HG03460 (cell line): ENCODE measurements at regions not wholly inside any gene's neighbourhood (a gene's known extent, or its start where the extent isn't known, plus 50 kb on each side); places are given as distances from the start of the nearest gene placed in this dataset.
A peak's percentile ranks its signal among the peaks of the same experiment; 100 is the strongest.

Experiments used
- ATAC-seq: cut with Tn5 transposase; IDR thresholded peaks from one replicate; pipeline ENCODE4 v1.9.1; 2021; ENCODE audit not compliant: unreplicated experiment

DNA sequence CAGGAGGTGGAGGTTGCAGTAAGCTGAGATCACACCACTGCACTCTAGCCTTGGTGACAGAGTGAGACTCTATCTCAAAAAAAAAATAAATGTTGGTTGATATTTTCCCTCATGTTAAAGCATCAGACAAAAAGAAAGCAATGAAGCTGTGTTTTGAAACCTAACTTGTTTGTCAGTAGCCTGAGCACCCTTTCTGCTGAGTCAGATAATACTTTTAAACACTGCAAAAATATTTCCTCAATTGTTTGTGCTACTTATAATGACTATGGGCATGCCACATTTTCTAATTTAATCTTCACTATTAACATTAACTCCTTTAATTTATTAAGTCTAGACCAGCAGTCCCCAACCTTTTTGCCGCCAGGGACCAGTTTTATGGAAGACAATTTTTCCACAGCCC lies 236.3 kb upstream of the AGAP1 start:
- ATAC-seq, result no peak

- ATAC-seq, result no peak
These were observed 231.1 kb upstream of the AGAP1 start for GRCh38 chr2:235262750-235263149.

GRCh38 chr2:235263205-235264120 lies 230.4 kb upstream of the AGAP1 start:
- no peak for ATAC-seq

DNA sequence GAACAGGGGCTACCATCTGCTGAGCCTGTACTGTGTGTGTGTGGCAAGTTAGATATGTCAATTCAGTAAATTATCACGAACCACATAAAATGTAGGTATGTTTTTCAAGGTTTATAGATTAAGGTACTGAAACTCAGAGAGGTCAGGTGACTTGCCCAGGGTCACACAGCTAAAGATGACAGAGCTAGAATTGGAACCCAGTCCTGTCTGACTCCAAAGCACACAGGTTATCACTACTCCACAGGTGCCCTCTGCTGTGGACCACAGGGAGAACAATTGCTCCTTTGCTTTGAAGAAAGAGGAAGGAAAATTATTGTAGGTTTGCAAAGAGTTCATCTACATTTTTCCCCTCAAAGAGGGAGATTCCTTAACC lies 229.7 kb upstream of the AGAP1 start:
- ATAC-seq, result no peak

DNA sequence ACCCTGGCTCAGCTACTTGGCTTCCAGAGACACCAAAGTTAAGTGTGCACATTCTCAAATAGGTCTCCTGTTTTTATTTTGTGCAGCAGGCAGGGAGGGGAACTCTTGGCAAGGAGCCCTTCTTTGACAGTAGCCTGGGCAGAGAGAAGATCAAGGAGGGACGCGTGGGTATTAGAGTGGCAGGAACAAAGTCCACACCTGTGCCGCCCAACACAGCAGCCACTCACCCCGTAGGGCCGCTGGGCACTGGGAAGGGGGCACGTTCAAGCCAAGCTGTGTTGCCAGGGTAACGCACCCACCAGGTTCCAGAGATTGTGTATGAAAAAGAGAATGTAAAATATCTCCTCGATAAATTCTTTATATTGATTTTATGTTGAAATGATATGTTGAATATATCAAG lies 229.3 kb upstream of the AGAP1 start:
- no peak for ATAC-seq

- no peak for ATAC-seq
These were observed 228.4 kb upstream of the AGAP1 start for GRCh38 chr2:235265348-235265965.

- no peak for ATAC-seq
These were observed 226.6 kb upstream of the AGAP1 start for GRCh38 chr2:235267251-235267650.

DNA sequence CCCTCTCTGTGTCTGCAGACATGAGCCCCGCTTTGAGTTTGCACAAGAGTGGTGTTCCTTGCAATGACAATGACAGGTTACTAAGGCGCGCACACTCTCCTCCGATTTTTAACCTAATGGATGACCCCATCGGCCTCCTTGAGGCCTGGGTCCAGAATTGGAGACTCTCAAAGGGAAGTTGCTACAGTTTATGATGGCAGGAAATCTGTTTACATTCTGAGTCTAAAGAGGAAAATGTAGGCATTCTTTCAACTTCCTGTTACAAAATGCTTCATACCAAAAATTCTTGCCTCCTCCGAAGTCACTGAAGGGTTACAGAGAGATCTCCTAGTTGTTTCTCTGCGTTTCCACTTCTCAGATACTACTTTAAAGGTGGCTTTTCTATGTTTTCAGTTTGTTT lies 225.3 kb upstream of the AGAP1 start:
- ATAC-seq, result no peak

DNA sequence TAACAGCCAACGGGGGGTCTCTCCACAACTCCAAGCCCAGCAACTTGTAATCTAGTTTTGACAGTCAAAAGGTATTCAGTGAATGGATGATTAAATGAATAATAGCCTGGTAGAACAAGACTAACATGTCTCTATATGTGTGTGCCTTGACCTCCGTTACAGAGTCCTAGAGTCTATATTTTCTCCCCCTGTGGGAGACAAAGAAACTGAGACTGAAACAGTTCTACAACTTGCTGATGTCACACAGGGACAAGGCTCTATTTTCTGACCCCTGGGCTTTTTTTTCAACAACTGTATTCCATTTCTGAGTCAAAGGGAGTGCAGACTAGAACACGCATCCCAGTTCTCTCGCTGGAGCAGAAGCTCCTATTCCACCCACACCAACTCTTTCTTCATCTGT lies 223.6 kb upstream of the AGAP1 start:
- peak; percentile 48 for ATAC-seq

DNA sequence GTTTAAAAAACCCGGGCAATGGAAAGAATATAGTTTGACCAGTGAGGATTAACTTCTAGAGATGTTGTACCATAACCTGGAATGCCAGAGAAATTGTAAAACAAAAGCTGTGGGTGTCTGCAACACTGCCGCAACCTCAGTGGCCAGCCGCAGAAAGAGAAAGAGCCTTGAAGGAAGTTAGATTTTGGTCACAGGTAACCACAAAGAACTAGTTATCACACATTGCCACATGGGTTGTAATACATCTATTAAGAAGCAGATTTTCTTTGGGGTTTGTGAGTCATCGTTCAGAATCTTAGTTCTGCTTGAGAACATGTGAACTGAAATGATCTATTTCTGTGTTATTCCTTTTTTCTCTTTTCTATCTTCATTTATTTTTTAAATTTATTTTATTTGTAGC lies 222.9 kb upstream of the AGAP1 start:
- peak; percentile 96 for ATAC-seq

GRCh38 chr2:235271936-235272335 lies 221.9 kb upstream of the AGAP1 start:
- no peak for ATAC-seq

GRCh38 chr2:235274023-235274422 lies 219.8 kb upstream of the AGAP1 start:
- ATAC-seq, result no peak

DNA sequence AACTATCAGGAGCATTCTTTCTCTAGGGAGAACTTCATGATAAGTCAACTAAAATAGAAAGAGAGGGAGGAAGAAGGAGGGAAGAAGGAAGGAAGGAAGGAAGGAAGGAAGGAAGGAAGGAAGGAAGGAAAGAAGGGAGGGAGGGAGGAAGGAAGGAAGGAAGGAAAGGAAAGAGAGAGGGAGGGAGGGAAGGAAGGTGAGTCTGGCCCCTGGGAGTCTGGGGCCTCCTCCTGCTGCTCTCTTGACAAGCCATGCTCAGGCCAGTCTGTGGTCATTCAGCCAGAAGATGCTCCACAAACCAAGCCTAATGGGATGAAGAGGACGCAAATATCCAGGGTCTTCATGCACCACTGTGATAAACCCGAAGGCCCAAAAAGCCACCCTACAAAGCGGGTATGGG lies 216.4 kb upstream of the AGAP1 start:
- no peak for ATAC-seq

DNA sequence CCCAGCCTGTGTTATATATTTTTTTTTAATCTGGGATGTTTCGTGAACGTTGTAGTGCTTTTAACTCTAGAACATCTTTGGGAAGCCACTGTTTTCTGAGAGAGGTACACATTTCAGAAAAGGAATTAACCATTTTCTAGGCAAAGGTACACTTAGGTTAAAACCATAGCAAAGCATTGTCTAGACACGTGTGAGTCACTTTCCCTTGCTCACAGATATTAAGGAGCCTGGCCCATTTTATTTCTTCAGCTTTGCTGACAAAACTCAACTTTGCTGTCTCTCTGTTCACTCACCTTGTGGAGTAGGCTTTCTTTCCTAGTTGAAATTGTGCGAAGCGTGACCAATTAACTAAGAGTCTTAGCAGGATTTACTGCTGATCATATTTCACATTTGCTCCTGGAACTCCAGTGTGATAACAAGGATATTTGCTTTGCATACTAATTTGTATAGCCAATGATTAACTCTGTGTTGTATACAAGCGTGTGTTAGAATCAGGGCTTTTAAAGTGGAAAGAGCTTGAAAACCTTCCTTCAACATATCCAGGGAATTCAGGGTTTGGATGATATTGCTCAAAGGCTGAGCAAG lies 215.0 kb upstream of the AGAP1 start:
- ATAC-seq, result no peak

- ATAC-seq, result no peak
These were observed 213.9 kb upstream of the AGAP1 start for GRCh38 chr2:235279965-235280364.

DNA sequence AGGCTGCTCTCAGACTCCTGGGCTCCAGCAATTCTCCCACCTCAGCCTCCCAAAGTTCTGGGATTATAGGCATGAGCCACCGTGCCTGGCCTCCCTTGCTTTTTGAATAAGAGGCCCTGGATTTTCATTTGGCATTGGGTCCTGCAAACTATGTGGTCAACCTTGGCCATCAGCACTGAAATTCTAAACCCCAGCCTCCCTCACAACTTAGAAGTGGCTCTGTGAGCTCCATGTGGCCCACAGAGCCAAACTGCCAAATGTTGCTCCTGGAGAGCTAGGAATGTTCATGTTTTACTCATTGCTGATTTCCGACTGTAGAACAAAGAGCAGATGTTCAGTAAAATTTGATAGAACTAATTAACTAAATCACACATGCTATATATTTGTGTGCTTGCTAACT lies 210.6 kb upstream of the AGAP1 start:
- no peak for ATAC-seq

- no peak for ATAC-seq
These were observed 207.0 kb upstream of the AGAP1 start for GRCh38 chr2:235286622-235287374.

- ATAC-seq, result no peak
These were observed 206.5 kb upstream of the AGAP1 start for GRCh38 chr2:235287375-235287733.

DNA sequence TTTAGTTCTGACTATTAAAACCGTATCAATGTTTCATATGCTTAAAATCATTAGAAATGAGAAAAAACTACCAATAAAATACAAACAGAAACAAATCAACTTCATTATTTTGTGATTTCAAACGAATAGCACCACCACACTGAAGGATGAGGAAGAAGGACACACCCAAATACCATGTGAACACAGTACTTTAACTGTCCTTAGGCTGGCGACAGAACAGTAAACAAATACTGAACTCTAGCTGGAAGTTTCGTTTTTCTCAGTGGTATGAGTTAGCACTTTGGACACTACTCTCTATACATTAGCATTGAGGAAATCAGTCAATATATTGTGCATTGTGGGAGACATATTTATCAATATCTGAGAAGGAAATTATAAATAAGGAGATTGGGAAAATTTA lies 202.4 kb upstream of the AGAP1 start:
- ATAC-seq, result no peak

- no peak for ATAC-seq
These were observed 200.8 kb upstream of the AGAP1 start for GRCh38 chr2:235293061-235293460.

DNA sequence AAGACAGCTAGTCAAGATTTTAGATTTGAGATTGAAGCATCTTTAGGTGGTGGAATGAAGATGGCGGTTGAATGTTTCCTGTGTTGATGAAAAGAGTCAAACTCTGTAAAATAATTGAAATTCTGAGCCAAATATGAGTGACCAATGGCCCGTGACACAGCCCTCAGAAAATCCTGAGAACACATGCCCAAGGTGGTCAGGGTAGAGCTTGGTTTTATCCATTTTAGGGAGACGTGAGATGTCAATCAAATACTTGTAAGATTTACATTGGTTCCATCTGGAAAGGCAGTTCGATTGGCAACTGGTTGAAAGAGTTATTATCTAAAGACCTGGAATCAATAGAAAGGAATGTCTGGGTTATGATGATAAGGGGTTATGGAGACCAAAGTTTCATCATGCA lies 198.0 kb upstream of the AGAP1 start:
- no peak for ATAC-seq
